OCI-LY1 (cell line): ENCODE measurements at regions not wholly inside any gene's neighbourhood (a gene's known extent, or its start where the extent isn't known, plus 50 kb on each side); places are given as distances from the start of the nearest gene placed in this dataset.

Source experiments
- CTCF ChIP-seq: fragments of 200-600 bp; sonication (generic), shearing (Covaris generic); IDR thresholded peaks from 2 replicates; pipeline ENCODE4 v1.5.1; 2017; ENCODE audit warnings: mild to moderate bottlenecking, antibody characterized with exemption, low read length, moderate library complexity, mixed read lengths
- EZH2 ChIP-seq: fragments of 200-600 bp; sonication (generic), shearing (Covaris generic); IDR thresholded peaks from 2 replicates; pipeline ENCODE4 v1.8.0; 2017; ENCODE audit warnings: borderline replicate concordance, mixed run types, mild to moderate bottlenecking, antibody characterized with exemption, low read length, moderate library complexity, mixed read lengths

GRCh38 chr2:121090088-121090715 lies 194.8 kb downstream of the TFCP2L1 start:
- no peak for TF ChIP-seq CTCF
- TF ChIP-seq EZH2: no peak
